ENCODE measurements at regions not wholly inside any gene's neighbourhood (a gene's known extent, or its start where the extent isn't known, plus 50 kb on each side); places are given as distances from the start of the nearest gene placed in this dataset.

GRCh38 chr5:126274763-126275125, 148.5 kb upstream of the GRAMD2B start:
- Mint-ChIP-seq H3K4me3 (no peak overlapping the region), H3K27me3 (ENCODE audit: insufficient read depth) (peaks cover 2% of the 10 kb centered on the region), H3K4me1 (no peaks in the 10 kb centered on the region), H3K36me3 (ENCODE audit: low read depth) (no peaks in the 10 kb centered on the region), H3K27ac (no peak overlapping the region), H3K9me3 (no peaks in the 10 kb centered on the region)
- Histone ChIP-seq H3K36me3 (ENCODE audit: control insufficient read depth, insufficient read depth, low read length) (no peaks in the 10 kb centered on the region), H3K4me1 (ENCODE audit: control insufficient read depth, insufficient read depth, low read length) (no peaks in the 10 kb centered on the region), H3K9me3 (ENCODE audit: control insufficient read depth, low read length) (no peaks in the 10 kb centered on the region), H3K9ac (ENCODE audit: extremely low read depth, low read length, poor library complexity, severe bottlenecking) (no peak overlapping the region), H3K27ac (ENCODE audit: low read depth, low read length) (no peak overlapping the region), H3K27me3 (ENCODE audit: control insufficient read depth, insufficient read depth, low read length, poor library complexity, severe bottlenecking) (no peaks in the 10 kb centered on the region), H3K4me3 (ENCODE audit: low read length) (no peak overlapping the region)
- WGBS, 2 experiments (ENCODE audit: insufficient coverage in 1 of 2, insufficient read length in 1 of 2) = 85 to 90% methylated on average over 2 to 3 of the region's 3 CpGs
- DNase-seq = no peak
- no peak for TF ChIP-seq CTCF (conservative IDR thresholded peaks at IDR 0.05)

- TF ChIP-seq CTCF (conservative IDR thresholded peaks at IDR 0.05) = no peak
- Mint-ChIP-seq H3K4me1 (no peaks in the 10 kb centered on the region), H3K36me3 (ENCODE audit: low read depth) (no peaks in the 10 kb centered on the region), H3K27ac (no peak overlapping the region), H3K9me3 (no peaks in the 10 kb centered on the region), H3K4me3 (no peak overlapping the region), H3K27me3 (ENCODE audit: insufficient read depth) (peaks cover 9% of the 10 kb centered on the region)
- Histone ChIP-seq H3K9ac (ENCODE audit: extremely low read depth, low read length, poor library complexity, severe bottlenecking) (no peak overlapping the region), H3K36me3 (ENCODE audit: control insufficient read depth, insufficient read depth, low read length) (no peaks in the 10 kb centered on the region), H3K27ac (ENCODE audit: low read depth, low read length) (no peak overlapping the region), H3K27me3 (ENCODE audit: control insufficient read depth, insufficient read depth, low read length, poor library complexity, severe bottlenecking) (peaks cover 10% of the 10 kb centered on the region), H3K4me1 (ENCODE audit: control insufficient read depth, insufficient read depth, low read length) (no peaks in the 10 kb centered on the region), H3K9me3 (ENCODE audit: control insufficient read depth, low read length) (no peaks in the 10 kb centered on the region), H3K4me3 (ENCODE audit: low read length) (no peak overlapping the region)
- DNase-seq = no peak
These were observed 145.4 kb upstream of the GRAMD2B start for GRCh38 chr5:126277762-126278161.

GRCh38 chr5:126280343-126280742, 142.9 kb upstream of the GRAMD2B start:
- Histone ChIP-seq H3K36me3 (ENCODE audit: control insufficient read depth, insufficient read depth, low read length) (no peaks in the 10 kb centered on the region), H3K9ac (ENCODE audit: extremely low read depth, low read length, poor library complexity, severe bottlenecking) (no peak overlapping the region), H3K27ac (ENCODE audit: low read depth, low read length) (no peak overlapping the region), H3K4me3 (ENCODE audit: low read length) (no peak overlapping the region), H3K9me3 (ENCODE audit: control insufficient read depth, low read length) (no peaks in the 10 kb centered on the region), H3K4me1 (ENCODE audit: control insufficient read depth, insufficient read depth, low read length) (peaks cover 6% of the 10 kb centered on the region), H3K27me3 (ENCODE audit: control insufficient read depth, insufficient read depth, low read length, poor library complexity, severe bottlenecking) (peaks cover 21% of the 10 kb centered on the region)
- no peaks in the 10 kb centered on the region for H3K4me1 Mint-ChIP-seq
- no peak for TF ChIP-seq CTCF (conservative IDR thresholded peaks at IDR 0.05)
- H3K36me3 Mint-ChIP-seq (ENCODE audit: low read depth) = no peaks in the 10 kb centered on the region
- H3K4me3 Mint-ChIP-seq = no peak overlapping the region
- 93 to 100% methylated on average over 1 of the region's 1 CpG for WGBS, 2 experiments (ENCODE audit: insufficient coverage in 1 of 2, insufficient read length in 1 of 2)
- no peak for DNase-seq
- no peaks in the 10 kb centered on the region for H3K9me3 Mint-ChIP-seq
- no peak overlapping the region for H3K27ac Mint-ChIP-seq
- peaks cover 12% of the 10 kb centered on the region for H3K27me3 Mint-ChIP-seq (ENCODE audit: insufficient read depth)
